ENCODE measurements at regions not wholly inside any gene's neighbourhood (a gene's known extent, or its start where the extent isn't known, plus 50 kb on each side); places are given as distances from the start of the nearest gene placed in this dataset.

GRCh38 chr17:77503293-77503655 lies 362.5 kb downstream of the SEC14L1 start (continued):
- TF ChIP-seq CHD7 (IDR thresholded peaks at IDR 0.05; ENCODE audit: insufficient replicate concordance, low read length): no peak
- TF ChIP-seq RBBP5 (IDR thresholded peaks at IDR 0.05; ENCODE audit: borderline replicate concordance, low read depth, low read length): no peak
- no peak for TF ChIP-seq POLR2A (IDR thresholded peaks at IDR 0.05; ENCODE audit: control extremely low read depth in 1 of 2, low read depth in 2 of 2, low read length in 2 of 2)
- TF ChIP-seq SP4 (IDR thresholded peaks at IDR 0.05; ENCODE audit: low read length): no peak
- TF ChIP-seq KDM1A (IDR thresholded peaks at IDR 0.05; ENCODE audit: borderline replicate concordance, low read length): no peak
- no peak for TF ChIP-seq YY1 (IDR thresholded peaks at IDR 0.05; ENCODE audit: low read depth, low read length)
- TF ChIP-seq ATF2 (IDR thresholded peaks at IDR 0.05; ENCODE audit: low read length): no peak
- no peak for TF ChIP-seq SRF (IDR thresholded peaks at IDR 0.05; ENCODE audit: low read depth, low read length)
- TF ChIP-seq CHD1 (IDR thresholded peaks at IDR 0.05; ENCODE audit: low read depth, low read length): no peak
- no peak for TF ChIP-seq TCF12 (IDR thresholded peaks at IDR 0.05; ENCODE audit: low read depth, low read length)
- TF ChIP-seq EP300 (IDR thresholded peaks at IDR 0.05; ENCODE audit: borderline replicate concordance in 1 of 2, low read depth in 2 of 2, low read length in 2 of 2): no peak
